Pancreas (tissue), 10 donors: ENCODE measurements at regions not wholly inside any gene's neighbourhood (a gene's known extent, or its start where the extent isn't known, plus 50 kb on each side); places are given as distances from the start of the nearest gene placed in this dataset.
"Not testable (repeated sequence)": the region's sequence is repeated elsewhere in the genome, so short reads cannot be mapped to it uniquely, and the experiment has no call there.

Source experiments
- ATAC-seq, 4 donors: fragments of 200-7000 bp; cut with Tn5 transposase; one replicate each; pipeline versions ENCODE4 v1.8.0 to v1.9.1; 2020; ENCODE audit warnings: mild to moderate bottlenecking in 4 of 4, moderate library complexity in 4 of 4
- DNase-seq, 6 donors: peaks; one replicate each; pipeline ENCODE4 v3.0.0-alpha.2; 2020
- FAIRE-seq: peaks from 2 replicates; lab custom pipeline; 2012; peaks lifted over from hg19 to GRCh38; lab: Jason Lieb, UNC
- H3K27ac ChIP-seq, 4 donors: fragments of 200-600 bp; sonication (generic); 1 replicate in 3 of 4; 2 replicates in 1 of 4; pipeline versions ENCODE4 v1.5.0 to v1.8.0; 2020
- H3K27me3 ChIP-seq, 4 donors: fragments of 200-600 bp; one replicate each; pipeline ENCODE4 v1.8.0; 2021
- H3K36me3 ChIP-seq, 3 donors: fragments of 200-600 bp; sonication (generic) in 1 of 3; one replicate each; pipeline versions ENCODE4 v1.5.0 to v1.8.0; 2020 to 2021
- H3K4me1 ChIP-seq, 3 donors: fragments of 200-600 bp; one replicate each; pipeline ENCODE4 v1.8.0; 2021
- H3K4me3 ChIP-seq, 4 donors: fragments of 200-600 bp; sonication (generic) in 2 of 4; one replicate each; pipeline versions ENCODE4 v1.5.0 to v1.8.0; 2020 to 2021
- H3K9me3 ChIP-seq, 4 donors: fragments of 200-600 bp; one replicate each; pipeline ENCODE4 v1.8.0; 2021
- CTCF ChIP-seq, 4 donors: fragments of 200-600 bp; sonication (generic) in 3 of 4; IDR thresholded peaks; one replicate each; pipeline versions ENCODE4 v1.5.0 to v1.8.0; 2021; ENCODE audit warnings: antibody characterized with exemption in 4 of 4
- WGBS, 2 donors: extraction: QIAGEN DNeasy Blood & Tissue Kit; methylation state at CpG; one replicate each; pipeline ENCODE4 v1.1.7; 2013; 5-methylcytosine and 5-hydroxymethylcytosine counted together
- intact Hi-C, 3 donors: fragments of 100-400 bp; cut with DNase I; formaldehyde crosslinking; loops; one replicate each; pipeline versions ENCODE4 v1.11.1 to v1.14.2; 2022
- donor health status: healthy with polysubstance abuse.
- donor health status: DM: no; HTN: no; CAD: no; lungs with moderate emphysema.
- donor health status: DM: no; HTN: no; CAD: no.
- donor health status: control.
- donor health status: control.
- donor health status: Bipolar disorder and iron deficiency.
- donor health status: DM: yes; HTN: yes; CAD: no.
- donor health status: DM: no; HTN: no; CAD: no.
- donor health status: DM: no; HTN: no; CAD: no.
- donor health status: DM: yes; HTN: yes; CAD: no.

GRCh38 chr12:75859868-75860267 lies 171.7 kb downstream of the PHLDA1 start:
- Histone ChIP-seq H3K27me3 (no peaks in the 10 kb centered on the region), H3K4me3 (no peak overlapping the region), H3K9me3 (no peaks in the 10 kb centered on the region), H3K36me3 (no peaks in the 10 kb centered on the region), H3K27ac (no peak overlapping the region), H3K4me1 (no peaks in the 10 kb centered on the region)
- intact Hi-C loops, result no loop called here
- no peak for TF ChIP-seq CTCF (IDR thresholded peaks at IDR 0.05)
- WGBS, 2 donors, result 46 to 50% methylated on average over 2 of the region's 2 CpGs
- DNase-seq (no peak), ATAC-seq (no peak), FAIRE-seq (no peak)

- no peak for FAIRE-seq
Observed at GRCh38 chr12:75856235-75856634, 175.3 kb downstream of the PHLDA1 start.

DNA sequence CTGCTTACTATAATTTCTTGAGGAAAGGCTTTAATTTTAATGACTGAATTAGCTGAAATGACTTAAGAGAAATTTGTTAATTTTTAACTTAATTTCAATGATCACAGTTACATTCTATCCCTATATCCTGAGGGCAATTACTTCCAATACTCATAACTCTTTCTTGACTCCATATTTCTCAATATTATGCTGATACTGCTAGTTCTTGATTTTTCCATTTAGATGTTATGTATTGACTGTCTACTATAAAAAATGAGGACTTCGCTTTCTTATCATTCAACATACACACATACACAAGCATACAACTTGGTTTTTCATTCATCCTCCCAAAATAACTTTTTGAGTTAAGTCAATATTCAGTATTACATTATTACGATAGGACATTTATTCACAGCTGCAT lies 176.2 kb downstream of the PHLDA1 start:
- no peaks in the 10 kb centered on the region for H3K36me3 ChIP-seq
- 95 to 97% methylated on average over 2 of the region's 2 CpGs for WGBS, 2 donors
- no peaks in the 10 kb centered on the region for H3K4me1 ChIP-seq
- no peak overlapping the region for H3K4me3 ChIP-seq
- H3K27me3 ChIP-seq, result no peaks in the 10 kb centered on the region
- H3K9me3 ChIP-seq, result no peaks in the 10 kb centered on the region
- intact Hi-C loops, result no loop called here
- DNase-seq (no peak), ATAC-seq (no peak), FAIRE-seq (no peak)
- H3K27ac ChIP-seq, result no peak overlapping the region
- no peak for TF ChIP-seq CTCF (IDR thresholded peaks at IDR 0.05)

More at GRCh38 chr12:75856235-75856634, 175.3 kb downstream of the PHLDA1 start:
- 71 to 88% methylated on average over 1 of the region's 1 CpG for WGBS, 2 donors
- peak in 2 of 4 donors; percentile 11 to 54 for ATAC-seq
- H3K4me3 ChIP-seq, result no peak overlapping the region
- H3K9me3 ChIP-seq, result no peaks in the 10 kb centered on the region
- DNase-seq, result no peak
- H3K36me3 ChIP-seq, result no peaks in the 10 kb centered on the region
- H3K27me3 ChIP-seq, result no peaks in the 10 kb centered on the region
- no peaks in the 10 kb centered on the region for H3K4me1 ChIP-seq
- intact Hi-C loops, result no loop called here
- H3K27ac ChIP-seq, result no peak overlapping the region
- TF ChIP-seq CTCF (IDR thresholded peaks at IDR 0.05), result no peak

GRCh38 chr12:75854681-75855309 lies 176.8 kb downstream of the PHLDA1 start:
- no peak for DNase-seq
- intact Hi-C loops, result no loop called here
- no peak overlapping the region for H3K27ac ChIP-seq

DNA sequence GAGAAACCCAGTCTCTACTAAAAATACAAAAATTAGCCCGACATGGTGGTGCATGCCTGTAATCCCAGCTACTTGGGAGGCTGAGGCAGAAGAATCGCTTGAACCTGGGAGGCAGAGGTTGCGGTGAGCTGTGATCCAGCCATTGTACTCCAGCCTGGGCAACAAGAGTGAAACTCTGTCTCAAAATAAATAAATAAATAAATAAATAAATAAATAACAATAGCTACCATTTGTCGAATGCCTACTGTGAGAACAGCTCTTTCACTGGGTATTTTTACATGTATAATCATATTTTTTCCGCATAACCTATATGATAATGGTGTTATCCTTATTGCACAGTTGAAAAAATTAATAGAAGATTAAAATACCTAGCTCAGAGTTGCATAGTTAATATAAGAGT lies 177.4 kb downstream of the PHLDA1 start:
- H3K4me1 ChIP-seq, ATAC-seq, H3K36me3 ChIP-seq, FAIRE-seq, DNase-seq, H3K27ac ChIP-seq, H3K9me3 ChIP-seq, H3K4me3 ChIP-seq, H3K27me3 ChIP-seq, intact Hi-C loops: not testable (repeated sequence)
- WGBS, 2 donors, result 98% methylated on average over 5 of the region's 5 CpGs

More at GRCh38 chr12:75854681-75855309, 176.8 kb downstream of the PHLDA1 start:
- WGBS, 2 donors, result 90 to 97% methylated on average over 4 of the region's 4 CpGs
- H3K36me3 ChIP-seq, result no peaks in the 10 kb centered on the region
- no peak for ATAC-seq
- H3K4me1 ChIP-seq, result no peaks in the 10 kb centered on the region
- TF ChIP-seq CTCF (IDR thresholded peaks at IDR 0.05), result no peak
- no peak for FAIRE-seq
- no peaks in the 10 kb centered on the region for H3K9me3 ChIP-seq
- H3K27me3 ChIP-seq, result no peaks in the 10 kb centered on the region
- H3K4me3 ChIP-seq, result no peak overlapping the region
